ENCODE measurements at regions not wholly inside any gene's neighbourhood (a gene's known extent, or its start where the extent isn't known, plus 50 kb on each side); places are given as distances from the start of the nearest gene placed in this dataset.

DNA sequence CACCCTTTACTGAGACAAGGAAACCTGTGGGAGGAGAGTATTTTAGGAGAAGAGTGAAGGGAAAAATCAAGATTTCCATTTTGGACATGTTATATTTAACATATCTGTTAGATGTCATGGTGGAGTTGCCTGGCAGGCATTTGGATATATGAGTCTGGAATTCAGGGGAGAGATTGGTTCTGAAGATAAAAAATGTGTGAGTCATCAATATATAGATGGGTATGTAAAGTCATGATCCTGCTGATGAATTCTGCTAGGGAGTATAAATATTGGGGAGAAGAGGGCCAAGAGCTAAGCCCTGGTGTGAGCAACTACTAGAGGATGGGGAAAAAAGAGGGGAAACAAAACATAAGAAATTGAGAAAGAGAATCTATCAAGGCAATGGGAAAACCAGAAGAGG is 151.3 kb upstream of the SOX9 start:
- TF ChIP-seq ZNF274 (IDR thresholded peaks at IDR 0.05; ENCODE audit: borderline replicate concordance, extremely low read depth, low read length) = no peak
- TF ChIP-seq, protein P1, sequence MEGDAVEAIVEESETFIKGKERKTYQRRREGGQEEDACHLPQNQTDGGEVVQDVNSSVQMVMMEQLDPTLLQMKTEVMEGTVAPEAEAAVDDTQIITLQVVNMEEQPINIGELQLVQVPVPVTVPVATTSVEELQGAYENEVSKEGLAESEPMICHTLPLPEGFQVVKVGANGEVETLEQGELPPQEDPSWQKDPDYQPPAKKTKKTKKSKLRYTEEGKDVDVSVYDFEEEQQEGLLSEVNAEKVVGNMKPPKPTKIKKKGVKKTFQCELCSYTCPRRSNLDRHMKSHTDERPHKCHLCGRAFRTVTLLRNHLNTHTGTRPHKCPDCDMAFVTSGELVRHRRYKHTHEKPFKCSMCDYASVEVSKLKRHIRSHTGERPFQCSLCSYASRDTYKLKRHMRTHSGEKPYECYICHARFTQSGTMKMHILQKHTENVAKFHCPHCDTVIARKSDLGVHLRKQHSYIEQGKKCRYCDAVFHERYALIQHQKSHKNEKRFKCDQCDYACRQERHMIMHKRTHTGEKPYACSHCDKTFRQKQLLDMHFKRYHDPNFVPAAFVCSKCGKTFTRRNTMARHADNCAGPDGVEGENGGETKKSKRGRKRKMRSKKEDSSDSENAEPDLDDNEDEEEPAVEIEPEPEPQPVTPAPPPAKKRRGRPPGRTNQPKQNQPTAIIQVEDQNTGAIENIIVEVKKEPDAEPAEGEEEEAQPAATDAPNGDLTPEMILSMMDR (IDR thresholded peaks at IDR 0.05; ENCODE audit: control extremely low read depth in 1 of 3, insufficient read depth in 1 of 3, low read depth in 1 of 3, low read length in 3 of 3) = no peak
- no peak for TF ChIP-seq RBBP5 (IDR thresholded peaks at IDR 0.05; ENCODE audit: borderline replicate concordance, low read depth, low read length)
- TF ChIP-seq TAF1 (IDR thresholded peaks at IDR 0.05; ENCODE audit: low read depth, low read length) = no peak
- TF ChIP-seq POLR2A (IDR thresholded peaks at IDR 0.05; ENCODE audit: control extremely low read depth in 1 of 2, low read depth in 2 of 2, low read length in 2 of 2) = no peak
- TF ChIP-seq FOSL1 (IDR thresholded peaks at IDR 0.05; ENCODE audit: insufficient read depth, low read depth, low read length) = no peak
- TF ChIP-seq POLR2AphosphoS5 (IDR thresholded peaks at IDR 0.05; ENCODE audit: low read depth, low read length) = no peak
- TF ChIP-seq EZH2 (IDR thresholded peaks at IDR 0.05; ENCODE audit: low read depth, low read length, severe bottlenecking) = no peak
- TF ChIP-seq CHD2 (IDR thresholded peaks at IDR 0.05; ENCODE audit: low read length) = no peak
- TF ChIP-seq NRF1 (IDR thresholded peaks at IDR 0.05; ENCODE audit: low read depth, low read length) = no peak
- TF ChIP-seq CEBPB (IDR thresholded peaks at IDR 0.05; ENCODE audit: low read depth, low read length) = no peak
- TF ChIP-seq TBP (IDR thresholded peaks at IDR 0.05; ENCODE audit: low read depth, low read length) = no peak
- no peak for TF ChIP-seq KDM1A (IDR thresholded peaks at IDR 0.05; ENCODE audit: borderline replicate concordance, low read length)
